ENCODE measurements at regions not wholly inside any gene's neighbourhood (a gene's known extent, or its start where the extent isn't known, plus 50 kb on each side); places are given as distances from the start of the nearest gene placed in this dataset.

DNA sequence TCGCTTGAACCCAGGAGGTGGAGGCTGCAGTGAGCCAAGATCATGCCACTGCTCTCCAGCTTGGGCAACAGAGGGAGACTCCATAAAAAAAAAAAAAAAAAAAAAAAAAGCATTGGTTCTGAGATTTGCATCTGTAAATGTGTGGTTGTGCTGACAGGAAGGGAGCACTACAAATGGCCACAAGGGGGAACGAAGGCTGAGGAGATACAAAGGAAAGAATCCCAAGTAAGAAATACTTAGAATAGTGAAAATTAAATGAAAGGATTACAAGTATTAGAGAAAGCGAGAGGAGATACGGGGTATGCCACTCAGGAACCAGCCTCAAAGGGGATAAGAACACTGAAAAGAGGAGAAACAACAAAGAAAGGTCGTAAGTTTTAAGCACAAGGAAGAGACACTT, 284.9 kb downstream of the KLF12 start:
- Histone ChIP-seq H3K4me3 (ENCODE audit: low read depth, low read length) (no peak overlapping the region), H3K36me3 (ENCODE audit: control insufficient read depth, insufficient read depth, low read length) (no peaks in the 10 kb centered on the region), H3K27me3 (ENCODE audit: control insufficient read depth, insufficient read depth, low read length) (no peaks in the 10 kb centered on the region)
- DNase-seq (ENCODE audit: low read depth): no peak
- TF ChIP-seq, protein P1, sequence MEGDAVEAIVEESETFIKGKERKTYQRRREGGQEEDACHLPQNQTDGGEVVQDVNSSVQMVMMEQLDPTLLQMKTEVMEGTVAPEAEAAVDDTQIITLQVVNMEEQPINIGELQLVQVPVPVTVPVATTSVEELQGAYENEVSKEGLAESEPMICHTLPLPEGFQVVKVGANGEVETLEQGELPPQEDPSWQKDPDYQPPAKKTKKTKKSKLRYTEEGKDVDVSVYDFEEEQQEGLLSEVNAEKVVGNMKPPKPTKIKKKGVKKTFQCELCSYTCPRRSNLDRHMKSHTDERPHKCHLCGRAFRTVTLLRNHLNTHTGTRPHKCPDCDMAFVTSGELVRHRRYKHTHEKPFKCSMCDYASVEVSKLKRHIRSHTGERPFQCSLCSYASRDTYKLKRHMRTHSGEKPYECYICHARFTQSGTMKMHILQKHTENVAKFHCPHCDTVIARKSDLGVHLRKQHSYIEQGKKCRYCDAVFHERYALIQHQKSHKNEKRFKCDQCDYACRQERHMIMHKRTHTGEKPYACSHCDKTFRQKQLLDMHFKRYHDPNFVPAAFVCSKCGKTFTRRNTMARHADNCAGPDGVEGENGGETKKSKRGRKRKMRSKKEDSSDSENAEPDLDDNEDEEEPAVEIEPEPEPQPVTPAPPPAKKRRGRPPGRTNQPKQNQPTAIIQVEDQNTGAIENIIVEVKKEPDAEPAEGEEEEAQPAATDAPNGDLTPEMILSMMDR (IDR thresholded peaks at IDR 0.05; ENCODE audit: insufficient read depth, low read length, poor library complexity, severe bottlenecking): peak; percentile 53

DNA sequence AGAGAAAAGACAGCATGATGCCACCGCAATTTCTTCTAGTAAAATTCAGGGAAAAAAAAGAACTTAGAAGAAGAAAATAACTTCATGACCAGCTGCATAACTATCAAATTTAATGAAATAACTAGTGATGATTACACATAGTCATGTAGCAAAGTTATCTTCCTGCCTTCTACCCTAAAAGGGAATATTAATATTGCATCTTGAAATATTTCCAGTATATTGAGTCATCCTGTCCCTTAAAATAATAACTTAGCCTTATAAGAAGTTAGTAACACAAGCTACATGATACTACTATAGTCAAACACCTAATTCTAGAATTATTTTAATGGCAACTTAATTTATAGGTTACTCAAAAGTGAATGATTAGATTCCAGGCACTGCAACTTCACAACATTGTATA, 289.2 kb downstream of the KLF12 start:
- Histone ChIP-seq H3K27me3 (ENCODE audit: control insufficient read depth, insufficient read depth, low read length) (no peaks in the 10 kb centered on the region), H3K36me3 (ENCODE audit: control insufficient read depth, insufficient read depth, low read length) (no peaks in the 10 kb centered on the region), H3K4me3 (ENCODE audit: low read depth, low read length) (no peak overlapping the region)
- no peak for DNase-seq (ENCODE audit: low read depth)
- TF ChIP-seq, protein P1 (IDR thresholded peaks at IDR 0.05; ENCODE audit: insufficient read depth, low read length, poor library complexity, severe bottlenecking): no peak

DNA sequence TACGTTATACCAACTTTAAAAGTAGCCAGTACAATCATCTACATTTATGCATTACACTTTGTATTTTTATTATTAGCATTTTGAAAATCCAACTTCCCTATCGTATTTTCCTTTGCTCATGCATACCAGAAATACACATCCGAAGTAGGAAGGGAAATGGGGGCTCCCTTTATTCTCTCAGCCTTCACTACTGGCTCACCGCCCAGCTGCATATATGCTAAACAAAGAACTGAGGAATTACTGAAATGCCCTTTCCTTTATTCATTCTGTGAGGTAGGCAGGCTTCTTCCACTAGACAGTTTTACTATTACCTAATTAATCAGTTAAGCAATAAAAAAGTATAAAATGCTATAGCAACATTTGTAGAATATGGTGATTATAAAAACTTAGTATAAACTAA, 291.6 kb downstream of the KLF12 start:
- TF ChIP-seq, protein P1 (IDR thresholded peaks at IDR 0.05; ENCODE audit: insufficient read depth, low read length, poor library complexity, severe bottlenecking): no peak
- DNase-seq (ENCODE audit: low read depth): no peak
- no peak overlapping the region for H3K4me3 ChIP-seq (ENCODE audit: low read depth, low read length)
- H3K36me3 ChIP-seq (ENCODE audit: control insufficient read depth, insufficient read depth, low read length): no peaks in the 10 kb centered on the region
- no peaks in the 10 kb centered on the region for H3K27me3 ChIP-seq (ENCODE audit: control insufficient read depth, insufficient read depth, low read length)

DNA sequence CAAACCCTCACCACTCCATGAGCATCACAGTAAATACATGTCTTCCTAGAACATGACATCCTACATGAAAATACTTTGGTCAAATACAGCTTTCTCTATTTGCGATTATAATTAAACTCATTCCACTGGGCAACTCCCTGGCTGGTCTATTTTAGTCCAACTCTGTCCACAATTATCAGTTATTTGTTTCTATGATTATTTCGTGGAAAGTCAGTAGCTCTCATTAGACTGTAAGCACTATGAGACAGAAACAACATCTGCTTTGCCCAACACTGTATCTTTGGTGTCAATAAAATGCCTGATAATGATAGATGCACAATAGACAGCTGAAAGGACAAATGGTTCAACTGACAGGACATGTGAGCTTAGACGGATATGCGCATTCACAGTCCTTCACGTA, 292.0 kb downstream of the KLF12 start:
- no peak overlapping the region for H3K4me3 ChIP-seq (ENCODE audit: low read depth, low read length)
- no peaks in the 10 kb centered on the region for H3K36me3 ChIP-seq (ENCODE audit: control insufficient read depth, insufficient read depth, low read length)
- TF ChIP-seq, protein P1 (IDR thresholded peaks at IDR 0.05; ENCODE audit: insufficient read depth, low read length, poor library complexity, severe bottlenecking): no peak
- no peak for DNase-seq (ENCODE audit: low read depth)
- no peaks in the 10 kb centered on the region for H3K27me3 ChIP-seq (ENCODE audit: control insufficient read depth, insufficient read depth, low read length)

DNA sequence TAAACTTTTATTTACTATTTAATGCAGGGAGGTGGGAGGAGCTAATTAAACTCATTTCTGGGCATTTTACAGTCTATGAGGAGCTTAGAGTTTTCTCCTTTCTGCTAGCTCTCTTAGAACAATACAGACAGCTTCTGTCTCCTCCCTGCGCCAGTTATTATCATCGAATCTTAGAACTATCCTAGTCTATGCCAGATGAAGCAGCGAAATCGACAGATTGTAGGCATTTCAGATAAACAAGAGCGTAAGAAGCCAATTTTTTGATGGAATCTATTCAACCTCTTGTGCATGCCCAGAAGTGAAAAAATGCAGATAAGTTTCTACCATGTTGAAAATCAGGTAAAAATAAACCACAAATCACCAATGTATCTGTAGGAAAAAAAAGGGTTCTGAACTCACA, 297.1 kb downstream of the KLF12 start:
- TF ChIP-seq, protein P1 (IDR thresholded peaks at IDR 0.05; ENCODE audit: insufficient read depth, low read length, poor library complexity, severe bottlenecking): no peak
- Histone ChIP-seq H3K4me3 (ENCODE audit: low read depth, low read length) (no peak overlapping the region), H3K27me3 (ENCODE audit: control insufficient read depth, insufficient read depth, low read length) (no peaks in the 10 kb centered on the region), H3K36me3 (ENCODE audit: control insufficient read depth, insufficient read depth, low read length) (no peaks in the 10 kb centered on the region)
- DNase-seq (ENCODE audit: low read depth): no peak

DNA sequence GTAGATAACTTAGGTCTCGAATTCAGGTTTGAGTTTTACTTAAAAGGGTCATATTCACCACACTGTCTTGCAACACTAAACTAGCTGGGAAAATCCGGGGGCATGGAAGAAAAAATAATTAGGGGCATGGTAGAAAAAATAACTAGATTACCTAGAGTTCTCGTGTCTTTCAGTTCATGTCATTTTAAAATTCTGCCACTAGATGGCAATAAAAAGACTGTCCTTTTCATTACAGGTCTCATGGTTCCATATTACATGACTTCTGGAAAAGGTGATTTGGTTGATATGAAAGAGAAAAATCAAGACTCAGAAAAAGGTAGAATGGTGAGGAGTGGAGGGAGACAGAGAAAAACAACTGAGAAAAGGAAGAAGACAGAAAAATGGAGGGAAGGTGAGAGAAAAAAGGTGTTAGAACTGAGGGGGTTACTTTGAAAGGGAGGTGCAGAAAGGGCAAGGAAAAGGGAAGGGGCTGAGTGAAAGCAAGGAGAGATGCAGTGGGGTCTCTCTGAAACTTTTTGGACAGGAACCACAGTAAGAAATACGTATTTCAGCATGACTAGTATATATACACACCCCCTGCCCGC, 299.0 kb downstream of the KLF12 start:
- Histone ChIP-seq H3K36me3 (ENCODE audit: control insufficient read depth, insufficient read depth, low read length) (no peaks in the 10 kb centered on the region), H3K27me3 (ENCODE audit: control insufficient read depth, insufficient read depth, low read length) (no peaks in the 10 kb centered on the region), H3K4me3 (ENCODE audit: low read depth, low read length) (no peak overlapping the region)
- TF ChIP-seq, protein P1 (IDR thresholded peaks at IDR 0.05; ENCODE audit: insufficient read depth, low read length, poor library complexity, severe bottlenecking): peak; percentile 50
- DNase-seq (ENCODE audit: low read depth): no peak

All from kidney epithelial cell (primary cell).